Effector memory CD8-positive, alpha-beta T cell (primary cell): ENCODE measurements at regions not wholly inside any gene's neighbourhood (a gene's known extent, or its start where the extent isn't known, plus 50 kb on each side); places are given as distances from the start of the nearest gene placed in this dataset.
"Not testable (repeated sequence)": the region's sequence is repeated elsewhere in the genome, so short reads cannot be mapped to it uniquely, and the experiment has no call there.

Experiments used
- ATAC-seq: fragments of 150-1000 bp; cut with Tn5 transposase; replicated peaks from 2 replicates; pipeline ENCODE4 v1.10.0; 2021; ENCODE audit warnings: mild to moderate bottlenecking, moderate library complexity
- DNase-seq, 3 experiments: peaks; one replicate each; pipeline ENCODE4 v3.0.0; 2021
- H3K27ac Mint-ChIP-seq, 2 donors: one replicate each; pipeline ENCODE4 v1.8.0; 2022; ENCODE audit warnings: mild to moderate bottlenecking in 2 of 2, mixed read lengths in 2 of 2, moderate library complexity in 2 of 2
- H3K27me3 Mint-ChIP-seq, 2 donors: one replicate each; pipeline ENCODE4 v1.8.0; 2022; ENCODE audit warnings: mixed read lengths in 2 of 2
- H3K36me3 Mint-ChIP-seq: one replicate; pipeline ENCODE4 v1.8.0; 2022; ENCODE audit warnings: mild to moderate bottlenecking, moderate library complexity, mixed read lengths; ENCODE audit not compliant: insufficient read depth
- H3K4me1 Mint-ChIP-seq, 2 donors: one replicate each; pipeline ENCODE4 v1.8.0; 2022; ENCODE audit warnings: low read depth in 2 of 2, mixed read lengths in 2 of 2
- H3K4me3 Mint-ChIP-seq, 2 donors: one replicate each; pipeline ENCODE4 v1.8.0; 2022; ENCODE audit warnings: mild to moderate bottlenecking in 2 of 2, mixed read lengths in 2 of 2, moderate library complexity in 2 of 2
- H3K9me3 Mint-ChIP-seq, 2 donors: one replicate each; pipeline ENCODE4 v1.8.0; 2022; ENCODE audit warnings: mixed read lengths in 2 of 2

- Mint-ChIP-seq H3K27ac (no peak overlapping the region), H3K9me3 (peaks cover 0 to 5% of the 10 kb centered on the region in 2 donors), H3K4me3 (no peak overlapping the region), H3K4me1 (no peaks in the 10 kb centered on the region), H3K36me3 (no peaks in the 10 kb centered on the region), H3K27me3 (no peaks in the 10 kb centered on the region)
- ATAC-seq = no peak
- DNase-seq = no peak
Observed at GRCh38 chr1:177891809-177892208, 78.0 kb downstream of the SEC16B start.

- Mint-ChIP-seq H3K27me3 (no peaks in the 10 kb centered on the region), H3K4me3 (no peak overlapping the region), H3K4me1 (no peaks in the 10 kb centered on the region), H3K36me3 (no peaks in the 10 kb centered on the region), H3K27ac (no peak overlapping the region), H3K9me3 (peaks cover 2 to 6% of the 10 kb centered on the region in 2 donors)
- DNase-seq = no peak
- no peak for ATAC-seq
Observed at GRCh38 chr1:177890479-177890878, 79.4 kb downstream of the SEC16B start.

- H3K4me3 Mint-ChIP-seq = no peak overlapping the region
- H3K4me1 Mint-ChIP-seq = no peaks in the 10 kb centered on the region
- H3K27me3 Mint-ChIP-seq = no peaks in the 10 kb centered on the region
- H3K36me3 Mint-ChIP-seq = no peaks in the 10 kb centered on the region
- ATAC-seq (no peak), DNase-seq (no peak)
- H3K9me3 Mint-ChIP-seq = peaks cover 0 to 13% of the 10 kb centered on the region in 2 donors
- no peak overlapping the region for H3K27ac Mint-ChIP-seq
Observed at GRCh38 chr1:177884479-177885021, 85.3 kb downstream of the SEC16B start.

- DNase-seq (no peak), ATAC-seq (no peak)
- Mint-ChIP-seq H3K9me3 (peaks cover 0 to 13% of the 10 kb centered on the region in 2 donors), H3K4me3 (no peak overlapping the region), H3K36me3 (no peaks in the 10 kb centered on the region), H3K4me1 (no peaks in the 10 kb centered on the region), H3K27ac (no peak overlapping the region), H3K27me3 (no peaks in the 10 kb centered on the region)
Observed at GRCh38 chr1:177883581-177883980, 86.3 kb downstream of the SEC16B start.

GRCh38 chr1:177880339-177880891 is 89.4 kb downstream of the SEC16B start:
- Mint-ChIP-seq H3K4me3 (no peak overlapping the region), H3K9me3 (peaks cover under 1 to 16% of the 10 kb centered on the region in 2 donors), H3K27ac (no peak overlapping the region), H3K36me3 (no peaks in the 10 kb centered on the region), H3K4me1 (no peaks in the 10 kb centered on the region), H3K27me3 (no peaks in the 10 kb centered on the region)
- DNase-seq = no peak
- no peak for ATAC-seq

- Mint-ChIP-seq H3K4me3 (no peak overlapping the region), H3K27ac (no peak overlapping the region), H3K4me1 (no peaks in the 10 kb centered on the region), H3K27me3 (no peaks in the 10 kb centered on the region), H3K36me3 (no peaks in the 10 kb centered on the region), H3K9me3 (peaks cover 5 to 18% of the 10 kb centered on the region in 2 donors)
- ATAC-seq = no peak
- DNase-seq = no peak
Observed at GRCh38 chr1:177877086-177877485, 92.8 kb downstream of the SEC16B start.

GRCh38 chr1:177873238-177873637 is 96.6 kb downstream of the SEC16B start:
- DNase-seq (no peak), ATAC-seq (no peak)
- Mint-ChIP-seq H3K4me3 (no peak overlapping the region), H3K27me3 (no peaks in the 10 kb centered on the region), H3K27ac (no peak overlapping the region), H3K9me3 (peaks cover 8 to 26% of the 10 kb centered on the region in 2 donors), H3K4me1 (no peaks in the 10 kb centered on the region), H3K36me3 (no peaks in the 10 kb centered on the region)

- no peak overlapping the region for H3K27ac Mint-ChIP-seq
- DNase-seq (no peak), ATAC-seq (no peak)
- H3K36me3 Mint-ChIP-seq = no peaks in the 10 kb centered on the region
- peaks cover 8 to 25% of the 10 kb centered on the region in 2 donors for H3K9me3 Mint-ChIP-seq
- no peak overlapping the region for H3K4me3 Mint-ChIP-seq
- H3K4me1 Mint-ChIP-seq = no peaks in the 10 kb centered on the region
- no peaks in the 10 kb centered on the region for H3K27me3 Mint-ChIP-seq
Observed at GRCh38 chr1:177872308-177872900, 97.5 kb downstream of the SEC16B start.

GRCh38 chr1:177871613-177872307 is 98.1 kb downstream of the SEC16B start:
- DNase-seq = no peak
- no peaks in the 10 kb centered on the region for H3K27me3 Mint-ChIP-seq
- H3K9me3 Mint-ChIP-seq = peaks cover 8 to 18% of the 10 kb centered on the region in 2 donors
- H3K4me3 Mint-ChIP-seq = no peak overlapping the region
- H3K36me3 Mint-ChIP-seq = no peaks in the 10 kb centered on the region
- ATAC-seq = no peak
- H3K27ac Mint-ChIP-seq = no peak overlapping the region
- H3K4me1 Mint-ChIP-seq = no peaks in the 10 kb centered on the region

- Mint-ChIP-seq H3K36me3 (no peaks in the 10 kb centered on the region), H3K9me3 (peaks cover 4 to 24% of the 10 kb centered on the region in 2 donors), H3K27me3 (no peaks in the 10 kb centered on the region), H3K4me3 (no peak overlapping the region), H3K4me1 (no peaks in the 10 kb centered on the region), H3K27ac (no peak overlapping the region)
- DNase-seq = no peak
- ATAC-seq = no peak
Observed at GRCh38 chr1:177869586-177869985, 100.3 kb downstream of the SEC16B start.

- not testable (repeated sequence) for H3K27ac Mint-ChIP-seq, H3K4me1 Mint-ChIP-seq, ATAC-seq, H3K4me3 Mint-ChIP-seq, H3K27me3 Mint-ChIP-seq, H3K36me3 Mint-ChIP-seq, DNase-seq
- peaks cover 3 to 24% of the 10 kb centered on the region in 2 donors for H3K9me3 Mint-ChIP-seq
Observed at GRCh38 chr1:177869011-177869410, 100.8 kb downstream of the SEC16B start.

- no peaks in the 10 kb centered on the region for H3K4me1 Mint-ChIP-seq
- no peak overlapping the region for H3K4me3 Mint-ChIP-seq
- ATAC-seq (no peak), DNase-seq (no peak)
- no peak overlapping the region for H3K27ac Mint-ChIP-seq
- H3K36me3 Mint-ChIP-seq = no peaks in the 10 kb centered on the region
- peaks cover 9 to 27% of the 10 kb centered on the region in 2 donors for H3K9me3 Mint-ChIP-seq
- no peaks in the 10 kb centered on the region for H3K27me3 Mint-ChIP-seq
Observed at GRCh38 chr1:177865807-177866206, 104.1 kb downstream of the SEC16B start.

GRCh38 chr1:177864538-177865305 is 105.1 kb downstream of the SEC16B start:
- Mint-ChIP-seq H3K27ac (no peak overlapping the region), H3K4me3 (no peak overlapping the region), H3K27me3 (no peaks in the 10 kb centered on the region), H3K4me1 (no peaks in the 10 kb centered on the region), H3K36me3 (no peaks in the 10 kb centered on the region), H3K9me3 (peaks cover 9 to 19% of the 10 kb centered on the region in 2 donors)
- ATAC-seq = no peak
- no peak for DNase-seq
